GM19372 (cell line): ENCODE measurements at regions not wholly inside any gene's neighbourhood (a gene's known extent, or its start where the extent isn't known, plus 50 kb on each side); places are given as distances from the start of the nearest gene placed in this dataset.

Experiments
- ATAC-seq: cut with Tn5 transposase; IDR thresholded peaks from one replicate; pipeline ENCODE4 v1.9.1; 2021; ENCODE audit warnings: mild to moderate bottlenecking, low read depth, moderate library complexity; ENCODE audit not compliant: unreplicated experiment

- no peak for ATAC-seq
These were observed 87.1 kb upstream of the TRIO start for GRCh38 chr5:14056039-14056438.

- ATAC-seq, result no peak
These were observed 87.9 kb upstream of the TRIO start for GRCh38 chr5:14054965-14055963.

DNA sequence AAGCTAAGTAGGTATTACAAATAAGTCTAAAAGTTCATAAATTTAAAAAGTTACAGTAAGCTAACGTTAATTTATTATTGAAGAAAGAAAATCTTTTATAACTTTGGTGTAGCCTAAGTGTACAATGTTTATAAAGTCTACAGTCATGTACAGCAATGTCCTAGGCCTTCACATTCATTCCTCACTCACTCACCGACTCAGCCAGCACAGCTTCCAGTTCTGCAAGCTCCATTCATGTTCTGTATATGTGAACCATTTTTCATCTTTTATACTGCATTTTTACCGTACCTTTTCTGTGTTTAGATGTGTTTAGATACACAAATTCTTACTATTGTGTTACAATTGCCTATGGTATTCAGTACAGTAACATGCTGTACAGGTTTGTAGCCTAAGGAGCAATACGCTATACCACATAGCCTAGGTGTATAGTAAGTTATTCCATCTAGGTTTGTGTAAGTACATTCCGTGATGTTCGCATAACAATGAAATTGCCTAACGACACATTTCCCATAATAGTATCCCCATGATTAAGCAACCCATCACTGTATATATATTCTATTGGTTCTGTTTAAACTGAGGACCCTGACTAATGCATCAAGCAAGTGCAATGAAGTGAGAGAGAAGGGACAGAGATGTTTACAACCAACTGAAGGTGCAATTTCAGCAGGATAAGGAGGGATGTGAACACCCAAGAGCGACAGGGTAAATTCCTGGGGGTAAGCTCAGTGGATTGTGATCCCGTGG is 88.9 kb upstream of the TRIO start:
- ATAC-seq, result no peak

GRCh38 chr5:14050821-14051220 is 92.3 kb upstream of the TRIO start:
- no peak for ATAC-seq

DNA sequence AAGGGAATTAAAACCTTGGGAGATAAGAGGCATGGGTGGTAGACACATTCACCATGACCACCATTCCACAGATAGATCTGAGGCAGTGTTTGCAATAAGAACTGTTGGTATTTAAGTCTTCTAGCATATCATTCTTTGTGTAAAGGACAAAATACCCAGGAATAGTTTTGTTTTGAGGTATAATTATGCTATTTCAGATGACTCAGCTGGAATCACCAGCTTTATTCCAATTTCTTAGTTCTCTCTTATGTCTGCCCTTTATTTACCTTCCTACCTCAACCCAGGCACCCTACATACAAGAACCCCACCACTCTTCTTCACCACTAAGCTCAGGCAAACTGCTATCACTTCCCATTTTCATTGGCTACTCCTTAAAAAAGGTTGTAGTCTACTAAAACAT is 94.7 kb upstream of the TRIO start:
- no peak for ATAC-seq

DNA sequence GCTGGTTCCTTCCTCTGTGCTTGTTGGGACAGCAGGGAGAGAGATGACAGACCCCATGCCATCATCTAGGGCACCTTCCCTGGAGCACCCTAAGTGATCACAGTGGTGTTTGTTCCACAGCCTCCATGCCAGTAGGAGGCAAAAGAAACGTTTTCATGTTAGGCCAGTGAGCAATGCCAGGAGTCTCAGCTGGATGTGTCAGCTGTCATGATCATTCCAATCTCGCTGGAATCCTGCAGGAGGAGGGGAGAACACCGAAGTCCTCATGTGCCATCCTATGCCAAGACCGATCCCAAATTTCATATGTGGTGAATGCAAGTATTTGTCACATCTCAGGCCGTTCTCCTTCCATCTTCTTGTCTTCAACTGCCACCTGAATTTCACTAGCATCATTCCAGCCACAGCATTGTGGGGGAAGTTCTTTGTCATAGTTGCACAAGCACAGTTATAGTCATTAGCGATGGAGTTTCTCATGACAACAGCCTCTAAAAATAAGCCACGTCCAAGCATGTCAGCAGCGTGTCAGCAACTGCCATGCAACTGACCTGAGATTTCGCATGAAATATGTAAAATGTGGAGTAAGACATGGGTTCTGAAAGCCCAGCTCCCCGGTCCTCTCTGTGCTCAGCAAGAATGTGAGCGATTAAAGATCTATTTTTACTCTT is 97.2 kb upstream of the DNAH5 start:
- ATAC-seq, result no peak

DNA sequence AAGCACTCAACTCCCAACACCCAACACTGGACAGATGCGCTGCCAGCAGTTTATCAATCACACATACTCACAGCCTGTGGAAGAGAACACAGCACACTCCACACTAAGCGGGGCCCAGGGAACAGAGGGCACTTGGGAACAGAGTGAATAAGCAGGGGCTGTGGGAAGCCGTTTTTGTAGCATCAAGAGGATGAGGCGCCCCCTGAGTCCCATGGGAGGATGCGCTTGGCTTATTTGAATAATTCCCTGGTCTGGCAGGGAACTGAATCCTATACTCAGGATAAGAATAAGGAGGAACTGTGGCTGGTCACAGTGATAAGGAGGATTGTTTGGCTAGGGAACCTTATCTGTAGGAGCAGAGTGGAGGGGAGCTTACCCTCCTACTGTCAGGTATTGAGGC is 96.1 kb upstream of the DNAH5 start:
- no peak for ATAC-seq

- no peak for ATAC-seq
These were observed 95.1 kb upstream of the DNAH5 start for GRCh38 chr5:14039576-14039975.

GRCh38 chr5:14039063-14039462 is 94.6 kb upstream of the DNAH5 start:
- no peak for ATAC-seq

GRCh38 chr5:14038341-14038959 is 94.0 kb upstream of the DNAH5 start:
- no peak for ATAC-seq

DNA sequence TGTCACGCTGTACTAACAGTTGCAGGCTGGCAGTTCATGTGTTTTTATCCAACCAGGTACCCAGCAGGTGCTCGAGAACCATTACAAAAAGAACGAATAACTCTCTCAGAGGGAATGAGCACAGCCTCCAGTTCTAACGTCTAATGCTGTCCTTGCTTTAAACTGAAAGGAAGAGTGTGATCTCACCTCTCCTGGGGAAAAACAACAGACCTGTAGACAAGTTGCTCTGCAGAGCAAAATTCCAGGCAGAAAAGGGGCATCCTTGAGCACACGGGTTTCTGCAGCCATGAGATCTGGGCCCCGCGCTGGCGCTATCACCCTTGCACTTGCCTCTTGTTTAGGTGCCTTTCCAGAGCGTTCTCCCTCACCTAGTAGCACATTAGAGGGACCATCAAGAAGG is 92.5 kb upstream of the DNAH5 start:
- ATAC-seq, result no peak

DNA sequence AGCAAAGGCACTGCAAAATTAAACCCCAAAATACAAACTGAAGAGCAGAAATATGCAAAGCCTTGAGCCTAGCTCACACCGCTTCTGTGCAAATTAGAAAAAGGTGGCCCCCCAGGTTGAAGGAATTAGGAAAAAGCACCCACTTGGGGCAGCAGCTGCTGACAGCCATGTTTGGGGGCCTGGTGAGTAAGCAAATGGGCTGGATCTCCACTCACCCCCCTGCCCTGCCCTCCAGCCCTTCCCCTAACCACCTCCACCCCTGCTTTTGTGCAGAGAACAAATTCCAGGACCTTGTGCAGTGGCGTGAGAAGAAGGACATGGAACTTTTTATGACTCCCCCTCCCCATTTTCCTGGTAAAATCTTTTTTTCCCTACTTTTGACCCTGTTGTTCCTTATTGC is 92.0 kb upstream of the DNAH5 start:
- ATAC-seq, result no peak

GRCh38 chr5:14035859-14036503 is 91.5 kb upstream of the DNAH5 start:
- ATAC-seq, result peak; percentile 56

GRCh38 chr5:14034963-14035362 is 90.5 kb upstream of the DNAH5 start:
- ATAC-seq, result no peak

GRCh38 chr5:14032918-14033317 is 88.4 kb upstream of the DNAH5 start:
- no peak for ATAC-seq

- ATAC-seq, result no peak
These were observed 84.6 kb upstream of the DNAH5 start for GRCh38 chr5:14028938-14029584.

GRCh38 chr5:14028188-14028587 is 83.7 kb upstream of the DNAH5 start:
- ATAC-seq, result no peak

GRCh38 chr5:14025569-14026286 is 81.2 kb upstream of the DNAH5 start:
- no peak for ATAC-seq

DNA sequence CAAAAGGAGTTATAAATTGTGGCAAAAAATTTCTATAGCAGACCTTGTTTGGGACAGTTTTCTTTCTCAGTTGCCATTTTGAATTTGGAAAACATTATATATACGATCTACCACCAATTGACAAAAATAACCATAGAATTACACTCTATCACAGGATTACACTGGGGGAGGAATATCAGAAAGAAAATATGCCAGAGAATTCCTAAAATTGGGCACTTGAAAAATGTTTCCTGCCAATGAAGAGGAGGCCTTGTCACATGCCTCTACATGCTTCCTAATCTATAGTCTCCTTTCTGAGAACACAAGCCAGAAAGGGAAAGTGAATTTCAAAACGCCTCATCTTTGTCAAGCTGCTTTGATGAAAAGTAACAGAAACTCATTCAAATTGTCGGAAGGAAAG is 78.5 kb upstream of the DNAH5 start:
- no peak for ATAC-seq
